GM21786 (cell line): ENCODE measurements at regions not wholly inside any gene's neighbourhood (a gene's known extent, or its start where the extent isn't known, plus 50 kb on each side); places are given as distances from the start of the nearest gene placed in this dataset.
"Not testable (repeated sequence)": the region's sequence is repeated elsewhere in the genome, so short reads cannot be mapped to it uniquely, and the experiment has no call there.

Experiments
- ATAC-seq: cut with Tn5 transposase; IDR thresholded peaks from one replicate; pipeline ENCODE4 v1.9.1; 2021; ENCODE audit not compliant: unreplicated experiment

DNA sequence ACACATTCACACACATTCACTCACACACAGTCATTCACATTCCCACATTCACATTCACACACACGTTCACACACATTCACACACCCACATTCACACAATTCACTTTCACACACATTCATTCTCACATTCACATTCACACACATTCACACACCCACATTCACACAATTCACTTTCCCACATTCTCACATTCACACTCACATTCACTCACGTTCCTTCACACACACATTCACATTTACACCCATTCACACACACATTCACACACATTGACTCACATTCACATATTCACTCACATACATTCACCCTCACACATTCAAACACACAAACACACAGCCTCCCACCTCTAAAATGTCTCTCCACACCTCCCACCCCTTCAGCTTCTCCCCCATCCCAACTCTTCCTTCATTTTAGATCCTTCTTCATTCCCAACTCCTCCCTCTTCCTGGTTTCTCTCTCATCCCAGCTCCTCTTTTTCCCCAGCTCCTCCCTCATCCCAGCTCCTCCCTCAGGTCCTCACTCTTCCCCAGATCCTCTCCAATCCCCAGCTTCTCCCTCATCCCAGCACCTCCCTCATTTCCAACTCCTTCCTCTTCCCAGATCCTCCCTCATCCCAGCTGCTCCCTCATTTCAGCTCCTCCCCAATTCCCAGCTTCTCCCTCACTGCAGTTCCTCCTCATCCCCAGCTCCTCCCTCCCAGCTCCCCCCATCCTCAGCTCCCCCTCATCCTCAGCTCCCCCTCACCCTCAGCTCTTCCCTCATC is 111.0 kb downstream of the FAM53A start:
- ATAC-seq = no peak

DNA sequence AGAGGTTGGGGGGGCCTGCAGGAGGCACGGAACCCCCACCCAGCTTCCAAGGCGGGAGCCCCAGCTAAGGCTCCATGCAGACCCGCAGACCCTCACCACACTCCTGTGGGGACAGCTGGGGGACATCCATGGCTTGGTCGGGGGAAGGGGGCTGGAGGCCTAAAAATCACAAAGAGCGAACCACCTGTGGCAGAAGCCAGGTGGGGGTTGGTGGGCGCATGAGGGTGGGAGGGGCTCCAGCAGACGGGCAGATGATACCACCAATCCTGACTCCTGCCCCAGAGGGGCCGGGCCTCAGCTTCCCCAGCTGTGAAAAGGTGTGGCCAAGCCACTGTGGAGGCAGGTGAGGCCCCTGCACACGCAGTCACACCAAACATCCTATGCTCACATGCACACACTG is 111.6 kb downstream of the FAM53A start:
- no peak for ATAC-seq

DNA sequence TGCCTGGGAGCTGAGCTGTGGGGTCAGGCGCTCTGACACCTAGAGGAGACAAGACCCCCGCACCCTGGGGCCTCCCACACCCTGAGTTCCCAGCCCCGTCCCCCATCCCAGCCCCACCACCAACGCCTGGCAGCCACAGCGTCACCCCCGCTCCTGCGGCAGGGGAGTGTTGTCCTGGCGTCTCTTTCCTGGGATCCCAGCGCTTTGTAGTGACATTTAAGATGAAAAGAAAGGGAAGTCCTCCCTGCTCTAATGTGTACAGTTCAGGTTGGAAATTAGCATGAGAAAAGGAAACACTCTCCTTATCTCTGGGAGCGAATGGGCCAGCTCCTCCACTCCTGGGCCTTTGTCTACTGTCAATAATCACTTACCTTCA is 112.1 kb downstream of the FAM53A start:
- no peak for ATAC-seq

DNA sequence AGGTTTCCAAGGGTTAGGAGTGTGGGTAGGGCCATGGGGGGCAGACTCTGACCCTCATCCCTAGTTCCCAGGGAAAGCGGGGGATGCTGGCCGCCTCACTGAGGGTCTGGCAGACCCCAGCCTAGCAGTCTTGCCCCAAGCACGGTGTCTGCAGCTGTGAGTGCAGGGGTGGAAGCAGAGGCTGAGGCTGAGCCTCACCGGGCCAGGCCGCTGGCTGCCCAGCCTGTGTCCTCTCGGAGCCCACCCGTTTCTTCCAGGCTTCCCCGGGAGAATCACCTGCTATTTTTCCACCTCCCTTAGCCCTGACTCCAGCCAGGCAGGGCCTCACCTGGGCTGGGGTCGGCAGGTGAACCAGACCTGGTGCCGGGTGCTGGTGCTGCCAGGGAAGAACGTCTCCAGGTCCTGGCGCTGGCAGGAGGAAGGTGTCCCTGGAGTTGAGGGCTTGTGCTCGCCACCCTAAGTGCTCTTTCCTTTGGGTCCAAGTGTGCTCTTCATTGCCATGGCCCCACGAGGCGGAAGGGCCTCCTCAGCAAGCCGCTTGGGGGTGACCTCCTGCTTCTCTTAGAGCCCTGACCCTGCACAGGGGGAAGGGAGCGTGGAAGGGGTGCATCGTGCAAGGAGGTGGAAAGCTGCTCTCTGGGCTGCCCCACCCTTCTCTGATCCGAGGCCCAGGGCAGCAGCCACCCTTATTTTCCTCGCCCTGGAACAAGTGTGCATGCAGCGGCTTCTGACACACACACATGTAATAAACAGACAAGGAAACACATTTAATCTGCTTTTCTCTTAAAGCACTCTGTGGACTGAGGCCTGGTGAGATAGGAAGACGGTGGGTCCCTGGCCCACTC is 112.7 kb downstream of the FAM53A start:
- ATAC-seq = no peak

DNA sequence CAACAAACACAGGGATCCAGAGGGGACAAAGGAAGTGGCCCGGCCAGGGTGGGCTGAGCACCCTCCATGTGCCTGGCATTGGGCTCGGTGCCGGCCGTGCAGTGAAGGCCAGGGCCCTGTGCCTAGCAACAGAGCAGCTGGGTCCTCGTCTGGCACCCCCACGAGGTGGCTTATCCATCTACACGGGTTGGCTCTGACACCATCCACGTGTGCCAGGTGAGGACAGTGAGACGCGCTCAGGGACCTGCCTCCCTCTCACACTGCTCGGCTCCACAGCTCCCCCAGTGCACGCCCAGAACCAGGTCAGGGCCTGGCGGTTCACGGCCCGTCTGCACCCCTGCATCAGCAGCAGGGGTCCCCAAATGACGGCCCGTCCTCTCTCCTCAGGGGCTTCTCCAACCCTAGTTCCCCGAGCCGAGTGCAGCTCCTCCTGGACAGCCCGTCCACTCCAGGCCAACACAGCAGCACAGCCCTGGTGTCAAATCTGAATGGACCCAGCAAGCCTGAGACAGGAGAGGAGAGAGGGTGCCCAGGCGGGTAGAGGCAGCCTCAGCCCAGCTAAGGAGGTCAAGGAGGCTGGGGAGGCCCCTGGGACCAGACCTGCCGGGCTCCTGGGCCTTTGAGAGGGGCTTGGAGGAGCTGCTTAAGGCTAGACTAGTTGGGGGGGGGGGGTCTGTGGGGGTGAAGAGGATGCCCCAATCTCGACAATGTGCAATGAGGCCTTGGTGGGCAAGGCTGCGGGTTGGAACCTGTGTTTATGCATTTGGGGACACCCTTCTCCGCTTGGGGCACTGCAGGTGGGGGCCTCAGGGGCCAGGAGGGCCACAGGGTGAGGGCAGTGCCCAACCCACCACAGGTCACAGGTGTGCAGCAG is 113.6 kb downstream of the FAM53A start:
- no peak for ATAC-seq

DNA sequence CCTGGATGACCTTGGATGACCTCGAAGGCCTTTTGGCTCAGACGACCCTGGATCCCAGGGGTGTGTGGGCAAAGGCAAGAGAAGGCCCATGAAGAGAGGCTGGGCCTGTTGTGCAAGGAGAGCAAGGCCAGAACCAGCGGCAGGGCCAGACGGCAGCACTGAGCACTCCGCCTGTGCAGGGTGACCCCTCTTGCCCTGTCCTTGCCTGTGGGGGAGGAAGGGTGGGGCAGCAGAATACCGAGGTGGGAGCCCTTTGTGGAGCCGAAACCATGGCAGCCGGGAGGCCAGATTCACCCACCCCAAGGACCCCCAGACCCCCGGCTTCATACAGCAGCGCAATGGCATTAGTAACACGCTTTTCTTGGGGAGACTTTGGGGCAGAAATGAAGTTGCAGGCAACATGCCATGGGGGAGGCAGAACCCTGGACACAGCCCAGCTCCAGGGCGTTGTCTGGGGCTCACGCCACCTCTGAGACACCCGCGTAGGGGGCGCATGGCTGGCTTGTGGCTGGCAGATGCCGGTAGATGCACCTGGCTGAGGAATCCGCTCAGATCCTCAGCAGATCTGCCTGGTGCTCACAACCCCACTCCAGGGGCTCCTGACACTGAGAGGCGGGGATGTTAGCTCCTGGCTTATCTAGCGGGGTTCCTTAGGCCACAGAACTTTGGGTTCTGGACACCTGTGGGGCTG is 114.5 kb downstream of the FAM53A start:
- ATAC-seq = no peak

DNA sequence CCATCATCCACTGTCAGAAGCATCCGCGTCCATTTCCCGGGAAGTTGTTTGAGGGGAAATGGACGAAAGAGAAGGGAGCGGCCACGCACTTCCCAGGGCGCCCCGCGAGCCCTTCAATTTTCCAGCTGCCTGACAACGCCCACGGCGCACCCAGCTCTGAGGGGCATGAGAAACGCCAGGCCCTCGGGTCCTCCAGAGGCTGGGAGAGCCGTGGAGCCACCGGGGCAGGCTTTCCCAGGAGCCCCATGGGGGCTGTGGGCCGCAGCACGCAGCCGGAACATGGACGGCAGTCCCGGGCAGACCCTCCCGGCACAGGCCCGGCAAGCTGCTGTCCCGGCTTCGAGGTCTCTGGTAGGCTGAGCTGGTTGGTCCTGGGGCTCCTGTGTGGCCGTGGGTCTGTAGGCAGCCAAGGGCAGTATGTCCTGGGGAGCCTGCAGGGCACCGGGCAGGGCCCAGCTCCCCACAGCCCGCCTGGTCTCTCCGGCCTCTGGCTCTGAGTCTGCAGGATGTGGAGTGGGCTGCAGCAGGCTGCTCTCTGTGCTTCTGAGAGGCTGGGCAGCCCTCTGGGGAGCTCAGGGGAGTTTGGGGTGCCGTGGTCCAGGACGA is 115.2 kb downstream of the FAM53A start:
- no peak for ATAC-seq

DNA sequence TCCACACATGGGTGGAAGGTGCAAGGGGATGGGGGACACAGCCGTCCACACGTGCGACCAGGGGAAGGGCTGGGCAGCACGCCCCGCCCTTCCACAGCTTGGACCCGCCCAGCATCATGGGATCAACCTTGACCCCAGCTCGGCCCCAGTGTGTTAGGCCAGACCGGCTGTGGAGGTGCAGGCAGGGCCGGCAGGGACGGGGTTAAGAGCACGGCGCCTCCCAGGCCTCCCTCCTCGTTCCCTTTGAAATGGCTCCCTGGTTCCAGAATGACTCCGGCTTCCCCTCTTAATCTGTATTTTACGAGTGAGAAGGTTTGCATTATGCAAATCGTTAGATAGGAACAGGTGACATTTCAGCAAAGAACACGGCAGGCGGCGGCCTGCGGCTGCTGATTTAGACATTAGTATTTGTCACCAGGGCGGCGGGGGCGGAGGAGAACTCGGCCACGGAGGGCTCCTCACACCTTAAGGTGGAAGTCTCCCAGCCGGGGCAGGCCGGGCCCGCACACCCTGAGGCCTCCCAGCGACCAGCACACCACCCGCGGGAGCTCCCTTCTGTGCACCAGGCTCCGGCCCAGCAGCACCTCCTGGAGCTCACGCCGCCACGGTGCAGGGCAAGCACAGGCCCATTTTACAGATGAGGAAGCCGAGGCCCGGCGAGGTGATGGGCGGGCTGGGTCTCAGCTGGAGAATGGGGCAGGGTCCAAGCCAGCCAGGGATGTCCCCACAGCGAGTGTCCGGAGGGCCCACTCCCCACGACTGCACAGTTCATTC is 116.1 kb downstream of the FAM53A start:
- ATAC-seq = no peak

DNA sequence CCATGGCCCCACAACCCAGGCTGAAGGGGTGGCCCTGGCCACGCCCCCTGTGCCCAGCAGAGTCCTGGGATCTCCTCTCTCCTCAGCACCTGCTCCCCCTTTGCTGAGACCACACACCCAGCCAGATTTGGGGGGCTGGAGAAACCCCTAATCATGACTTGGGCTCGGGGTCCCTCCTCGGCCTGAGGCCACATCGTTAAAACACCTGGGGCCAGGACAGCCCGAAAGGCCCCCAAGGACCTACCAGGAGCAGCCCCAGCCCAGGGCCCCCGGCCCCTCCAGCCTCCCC is 116.7 kb downstream of the FAM53A start:
- ATAC-seq = no peak

DNA sequence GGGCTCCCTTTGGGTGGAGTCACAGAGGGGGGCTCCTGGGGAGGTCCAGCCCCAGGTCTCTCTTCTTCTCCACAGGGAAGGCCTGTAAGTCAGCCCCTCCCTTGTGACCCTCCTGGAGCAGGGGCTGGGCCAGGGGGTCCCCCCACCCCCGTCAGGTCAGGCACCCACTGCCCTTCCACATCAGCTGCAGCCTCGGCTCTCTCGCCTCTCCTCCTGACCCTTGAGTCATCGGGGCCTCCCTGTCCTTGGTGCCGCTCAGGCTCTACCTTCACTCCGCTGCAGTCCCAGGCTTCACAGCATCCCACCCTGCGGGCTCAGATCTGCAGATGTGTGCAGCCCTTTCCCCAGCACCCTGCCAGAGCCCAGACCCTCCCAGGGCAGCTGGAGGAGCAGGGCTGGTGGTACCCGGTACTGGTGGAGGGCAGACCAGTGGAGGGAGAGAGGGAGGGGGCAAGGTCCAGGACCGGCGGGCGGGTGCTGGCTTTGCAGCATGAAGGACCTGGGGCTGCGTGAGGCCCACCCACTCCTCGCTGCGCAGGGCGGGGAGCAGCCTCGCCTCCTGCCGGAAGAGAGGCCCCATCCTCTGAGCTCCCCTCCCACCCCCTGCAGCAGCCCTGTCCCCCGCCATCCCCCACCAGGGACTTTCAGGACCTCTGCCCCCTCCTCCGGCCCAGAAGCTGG is 117.1 kb downstream of the FAM53A start:
- ATAC-seq = no peak

DNA sequence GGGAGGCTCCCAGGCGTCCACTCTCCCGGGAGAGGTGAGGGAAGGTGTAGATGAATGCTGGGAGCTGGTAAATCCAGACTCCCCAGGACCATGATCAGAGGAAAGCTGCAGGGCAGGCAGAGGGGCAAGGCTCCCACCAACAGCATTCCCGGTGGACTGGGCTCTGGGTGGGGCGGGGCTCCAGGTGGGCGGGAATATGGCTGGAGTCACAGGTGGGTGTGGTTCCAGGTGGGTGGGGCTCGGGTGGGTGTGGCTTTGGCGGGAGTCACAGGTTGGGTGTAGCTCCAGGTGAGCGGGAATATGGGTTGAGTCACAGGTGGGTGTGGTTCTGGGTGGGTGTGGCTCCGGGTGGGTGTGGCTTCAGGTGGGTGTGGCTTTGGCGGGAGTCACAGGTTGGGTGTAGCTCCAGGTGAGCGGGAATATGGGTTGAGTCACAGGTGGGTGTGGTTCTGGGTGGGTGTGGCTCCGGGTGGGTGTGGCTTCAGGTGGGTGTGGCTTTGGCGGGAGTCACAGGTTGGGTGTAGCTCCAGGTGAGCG is 117.7 kb downstream of the FAM53A start:
- not testable (repeated sequence) for ATAC-seq

DNA sequence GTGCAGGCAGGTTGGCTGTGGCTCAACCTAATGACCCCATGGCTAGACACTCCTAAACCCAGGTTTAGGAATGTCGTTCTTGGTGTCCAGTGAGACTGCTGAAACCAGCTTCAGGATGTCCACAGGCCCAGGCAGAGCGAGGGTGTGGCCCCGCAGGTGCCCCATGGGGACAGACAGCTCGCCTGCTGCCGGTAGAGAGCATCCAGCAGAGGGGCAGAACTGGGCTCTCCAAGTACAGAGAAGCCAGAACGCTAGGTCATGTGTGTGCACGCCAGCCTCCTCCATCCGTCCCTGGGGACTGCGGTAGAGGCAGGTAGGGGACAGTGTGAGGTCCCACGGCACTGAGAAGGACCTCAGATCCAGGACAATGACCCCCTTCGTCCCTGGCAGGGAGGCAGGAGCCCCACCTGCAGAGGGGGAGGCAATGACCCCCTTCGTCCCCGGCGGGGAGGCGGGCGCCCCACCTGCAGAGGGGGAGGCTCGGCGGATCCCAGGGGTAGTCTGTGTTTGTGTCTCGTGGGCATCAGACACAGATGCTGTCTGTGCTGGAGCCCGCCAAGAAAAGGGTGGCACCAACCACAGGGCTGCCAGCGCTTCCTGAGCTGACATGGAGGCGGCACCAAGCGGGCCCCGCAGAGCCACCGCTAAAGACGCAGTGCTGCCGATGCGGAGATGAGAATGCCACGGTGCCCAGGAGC is 118.4 kb downstream of the FAM53A start:
- no peak for ATAC-seq

DNA sequence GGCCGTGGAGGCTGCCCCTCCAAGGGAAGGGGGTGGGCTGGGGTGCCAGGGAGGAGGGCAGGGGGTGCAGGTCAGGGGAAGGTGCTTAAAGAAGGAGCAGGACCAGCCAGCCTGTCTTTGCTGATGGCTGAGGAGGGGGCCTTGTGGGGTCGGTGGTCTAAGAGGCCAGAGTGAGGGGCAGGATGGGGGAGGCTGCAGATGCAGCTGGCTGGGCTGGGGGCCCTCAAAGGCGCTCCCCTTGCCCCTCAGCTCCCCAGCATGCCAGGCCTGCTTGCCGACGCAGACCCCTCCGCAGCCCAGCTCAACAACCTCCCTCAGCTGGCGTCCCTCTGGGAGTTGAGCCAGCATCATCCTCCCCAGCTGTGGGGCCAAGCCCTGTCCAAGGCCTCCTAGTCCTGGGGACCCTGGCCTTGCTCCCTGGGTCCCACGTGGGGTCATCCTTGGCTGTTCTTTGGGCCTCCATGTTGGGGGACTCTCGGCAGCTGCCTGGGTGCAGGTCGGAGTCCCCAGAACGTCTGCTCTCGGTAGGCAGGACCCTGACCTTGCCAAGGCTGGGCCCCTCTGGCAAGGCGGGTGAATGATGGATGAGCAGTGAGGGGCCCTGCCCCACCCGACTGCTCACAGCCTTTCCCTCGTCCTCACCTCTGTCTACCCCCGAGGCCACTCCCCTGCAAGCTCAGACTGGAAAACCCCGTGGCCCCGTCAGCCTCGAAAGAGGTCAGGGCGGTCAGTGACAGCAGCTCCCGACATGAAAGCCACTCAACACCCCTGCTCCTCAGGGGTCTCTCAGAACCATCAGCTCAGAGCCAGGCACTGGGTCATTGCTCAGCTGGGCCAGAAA is 119.4 kb downstream of the FAM53A start:
- no peak for ATAC-seq

DNA sequence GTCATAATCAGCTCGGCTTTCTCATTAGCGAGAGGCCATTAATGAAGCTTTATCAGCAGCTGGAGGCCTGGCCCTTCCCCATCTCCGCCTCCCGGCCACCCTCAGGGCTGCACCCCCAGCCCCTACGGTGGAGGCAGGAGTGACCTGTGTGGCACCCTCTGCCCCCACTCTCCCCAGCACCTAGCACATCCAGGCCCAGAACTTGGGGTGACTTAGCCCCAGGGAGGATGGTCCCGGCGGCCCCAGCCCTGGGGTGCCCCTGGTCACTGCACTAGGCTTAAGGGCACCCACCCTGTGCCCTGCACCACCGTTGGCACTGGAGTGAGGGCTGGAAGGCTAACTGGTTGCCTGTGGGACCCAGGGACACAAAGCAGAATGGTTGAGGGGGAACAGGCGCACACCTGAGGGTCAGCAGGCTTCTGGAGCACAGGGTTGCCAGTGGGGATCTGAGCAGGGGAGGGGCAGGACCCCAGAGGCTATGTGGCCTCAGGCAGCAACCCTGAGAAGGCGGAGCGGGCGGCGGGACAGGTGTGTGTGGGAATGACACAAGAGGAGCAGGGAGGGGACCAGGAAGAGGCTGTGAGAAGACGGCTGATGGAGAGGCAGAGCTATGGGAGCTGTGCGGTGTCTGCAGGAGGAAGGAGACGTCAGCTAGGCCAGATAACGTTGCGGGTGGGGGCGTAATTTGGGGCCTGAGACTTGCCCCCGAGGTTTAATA is 120.2 kb downstream of the FAM53A start:
- no peak for ATAC-seq

DNA sequence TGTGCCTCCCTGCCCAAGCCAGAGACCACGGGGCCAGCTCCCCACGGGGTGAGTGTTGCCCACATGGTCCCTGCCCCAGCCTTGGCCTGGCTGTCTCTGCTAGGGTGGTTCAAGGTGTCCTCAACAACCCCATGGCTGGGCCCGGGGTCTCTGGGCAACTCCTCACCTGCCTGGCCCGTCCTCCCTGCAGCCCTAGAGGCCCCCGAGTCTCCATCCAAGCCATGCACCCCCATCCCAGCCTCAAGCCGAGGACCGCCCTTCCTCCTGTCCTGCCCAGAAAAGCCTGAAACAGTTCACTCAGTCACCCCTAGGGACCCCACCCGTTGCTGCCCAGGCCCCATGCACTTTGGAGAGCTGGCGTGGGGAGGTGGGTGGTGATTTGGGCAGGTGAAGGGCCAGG is 120.9 kb downstream of the FAM53A start:
- no peak for ATAC-seq

DNA sequence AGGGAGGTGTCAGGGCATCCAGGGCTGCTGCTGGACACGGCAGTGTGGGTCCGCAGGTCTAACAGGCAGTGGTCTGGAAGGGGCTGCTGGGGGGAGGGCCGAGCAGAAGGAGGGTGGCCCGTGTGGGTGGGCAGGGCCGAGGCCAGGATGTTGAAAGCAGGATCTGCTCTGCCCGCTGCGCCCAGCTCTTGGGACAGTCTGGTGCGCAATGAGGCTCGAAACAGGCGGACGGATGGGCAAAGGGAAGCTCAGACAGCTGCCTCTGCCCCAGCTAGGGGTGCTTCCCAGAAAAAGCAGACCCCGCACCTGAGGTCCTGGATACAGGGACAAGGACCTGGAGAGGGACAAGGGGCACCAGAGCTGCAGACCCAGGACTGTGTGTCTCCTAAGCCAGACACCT is 121.3 kb downstream of the FAM53A start:
- ATAC-seq = no peak

DNA sequence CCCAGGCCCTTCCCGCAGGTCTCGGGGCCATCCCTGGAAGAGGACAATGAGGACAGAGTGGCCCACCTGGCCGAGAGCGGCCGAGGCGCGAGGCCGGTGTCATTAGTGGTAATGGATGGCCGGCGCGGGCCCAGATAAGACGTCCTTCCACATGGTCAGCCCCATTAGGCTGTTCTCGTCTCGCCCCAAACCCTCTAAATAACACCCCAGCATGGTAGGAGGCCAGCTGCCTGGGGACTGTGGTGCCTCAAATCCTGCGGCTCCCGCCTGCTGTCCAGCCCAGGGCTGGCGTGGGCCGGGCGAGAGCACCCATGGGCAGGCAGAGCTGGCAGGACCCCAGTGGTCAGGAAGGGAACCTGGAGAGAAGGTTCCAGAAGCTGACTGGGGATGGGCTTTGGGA is 121.7 kb downstream of the FAM53A start:
- no peak for ATAC-seq
